Esophagus squamous epithelium (tissue), 4 donors: ENCODE measurements at regions not wholly inside any gene's neighbourhood (a gene's known extent, or its start where the extent isn't known, plus 50 kb on each side); places are given as distances from the start of the nearest gene placed in this dataset.

Source experiments
- POLR2A ChIP-seq, 4 donors: fragments of 450-650 bp; IDR thresholded peaks; one replicate each; pipeline ENCODE4 v1.6.1; 2017; ENCODE audit warnings: antibody characterized with exemption in 4 of 4, mild to moderate bottlenecking in 4 of 4, moderate library complexity in 3 of 4
- TF ChIP-seq, protein P1 (sequence below), 6 experiments: fragments of 450-650 bp in 4 of 6; fragments of 200-600 bp in 2 of 6; sonication (generic) in 2 of 6; IDR thresholded peaks; one replicate each; pipeline ENCODE4 v1.5.1; 2016 to 2019; ENCODE audit warnings: antibody characterized with exemption in 6 of 6, mild to moderate bottlenecking in 4 of 6, moderate library complexity in 4 of 6

DNA sequence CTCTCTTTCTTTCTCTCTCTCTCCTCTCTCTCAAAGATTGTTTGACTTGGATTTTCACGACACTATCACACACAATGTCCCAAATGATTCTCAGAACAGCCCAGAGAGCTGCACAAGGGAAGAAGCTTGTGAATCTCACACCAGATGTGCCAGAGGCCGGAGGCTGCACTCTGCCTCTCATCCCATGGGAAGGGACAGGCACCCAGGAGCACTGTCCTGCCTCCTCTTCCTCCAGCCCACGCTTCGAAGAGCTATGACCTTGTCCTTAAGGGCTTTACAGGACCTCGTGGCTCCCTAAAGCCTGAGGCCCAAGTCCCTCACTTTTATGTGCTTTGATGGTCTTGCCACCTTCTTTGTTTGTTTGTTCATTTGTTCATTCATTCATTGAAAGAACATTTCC, 267.6 kb downstream of the FAM43A start:
- no peak for TF ChIP-seq POLR2A (IDR thresholded peaks at IDR 0.05)
- TF ChIP-seq, protein P1, sequence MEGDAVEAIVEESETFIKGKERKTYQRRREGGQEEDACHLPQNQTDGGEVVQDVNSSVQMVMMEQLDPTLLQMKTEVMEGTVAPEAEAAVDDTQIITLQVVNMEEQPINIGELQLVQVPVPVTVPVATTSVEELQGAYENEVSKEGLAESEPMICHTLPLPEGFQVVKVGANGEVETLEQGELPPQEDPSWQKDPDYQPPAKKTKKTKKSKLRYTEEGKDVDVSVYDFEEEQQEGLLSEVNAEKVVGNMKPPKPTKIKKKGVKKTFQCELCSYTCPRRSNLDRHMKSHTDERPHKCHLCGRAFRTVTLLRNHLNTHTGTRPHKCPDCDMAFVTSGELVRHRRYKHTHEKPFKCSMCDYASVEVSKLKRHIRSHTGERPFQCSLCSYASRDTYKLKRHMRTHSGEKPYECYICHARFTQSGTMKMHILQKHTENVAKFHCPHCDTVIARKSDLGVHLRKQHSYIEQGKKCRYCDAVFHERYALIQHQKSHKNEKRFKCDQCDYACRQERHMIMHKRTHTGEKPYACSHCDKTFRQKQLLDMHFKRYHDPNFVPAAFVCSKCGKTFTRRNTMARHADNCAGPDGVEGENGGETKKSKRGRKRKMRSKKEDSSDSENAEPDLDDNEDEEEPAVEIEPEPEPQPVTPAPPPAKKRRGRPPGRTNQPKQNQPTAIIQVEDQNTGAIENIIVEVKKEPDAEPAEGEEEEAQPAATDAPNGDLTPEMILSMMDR (IDR thresholded peaks at IDR 0.05), result no peak
